B cell (primary cell): ENCODE measurements at regions not wholly inside any gene's neighbourhood (a gene's known extent, or its start where the extent isn't known, plus 50 kb on each side); places are given as distances from the start of the nearest gene placed in this dataset.

Experiments
- ATAC-seq: fragments of 200-7000 bp; cut with Tn5 transposase; one replicate; pipeline ENCODE4 v1.10.0; 2021; ENCODE audit warnings: low read depth, mild to moderate bottlenecking, moderate number of reproducible peaks, moderate library complexity
- CTCF ChIA-PET: fragments of 350-600 bp; sonication (Branson Sonifier 250); formaldehyde crosslinking; loops from one replicate; lab custom pipeline; 2021; ENCODE audit warnings: antibody characterized with exemption, inconsistent platforms; lab: Charles Lee
- POLR2A ChIA-PET: fragments of 350-600 bp; sonication (Branson Sonifier 250); formaldehyde crosslinking; loops from one replicate; lab custom pipeline; 2021; ENCODE audit warnings: antibody characterized with exemption; lab: Charles Lee
- DNase-seq: peaks from one replicate; pipeline ENCODE4 v3.0.0; 2013
- H2AFZ ChIP-seq: 2 replicates; pipeline ENCODE4 v1.6.1; 2012; ENCODE audit warnings: mild to moderate bottlenecking, low read depth, low read length; ENCODE audit not compliant: insufficient read depth, poor library complexity, severe bottlenecking
- H3K27ac ChIP-seq, 2 donors: 1 replicate in 1 of 2; 2 replicates in 1 of 2; pipeline ENCODE4 v1.5.1; 2012 to 2013; ENCODE audit warnings: low read length in 2 of 2, mild to moderate bottlenecking in 2 of 2, moderate library complexity in 1 of 2
- H3K27me3 ChIP-seq, 4 experiments: fragments of 200-600 bp in 1 of 4; sonication (generic) in 1 of 4; replicated peaks in 1 of 4; 1 replicate in 2 of 4; 2 replicates in 2 of 4; pipeline versions ENCODE4 v1.6.1 to v1.7.0; 2013 to 2016; ENCODE audit warnings: low read length in 3 of 4, mild to moderate bottlenecking in 2 of 4, mixed read lengths in 1 of 4, moderate library complexity in 1 of 4; ENCODE audit not compliant: insufficient read depth in 4 of 4, control insufficient read depth in 3 of 4; ENCODE audit errors: control extremely low read depth in 1 of 4
- H3K36me3 ChIP-seq, 2 experiments: replicated peaks in 1 of 2; 1 replicate in 1 of 2; 2 replicates in 1 of 2; pipeline versions ENCODE4 v1.6.1 to v1.7.1; 2013; ENCODE audit warnings: low read length in 1 of 2; ENCODE audit not compliant: insufficient read depth in 2 of 2, control insufficient read depth in 1 of 2; ENCODE audit errors: control extremely low read depth in 1 of 2, extremely low read depth in 1 of 2
- H3K4me1 ChIP-seq, 2 donors: fragments of 200-600 bp in 1 of 2; sonication (generic) in 1 of 2; 1 replicate in 1 of 2; 2 replicates in 1 of 2; pipeline versions ENCODE4 v1.5.1 to v1.6.1; 2013 to 2017; ENCODE audit warnings: low read length in 2 of 2; ENCODE audit not compliant: control insufficient read depth in 2 of 2, insufficient read depth in 2 of 2
- H3K4me2 ChIP-seq: replicated peaks from 2 replicates; pipeline ENCODE3; 2012; ENCODE audit warnings: mild to moderate bottlenecking, low read depth, low read length; ENCODE audit not compliant: poor library complexity, severe bottlenecking
- H3K4me3 ChIP-seq, 5 experiments: fragments of 200-600 bp in 1 of 5; sonication (generic) in 1 of 5; 1 replicate in 3 of 5; 2 replicates in 2 of 5; pipeline versions ENCODE4 v1.5.1 to v1.7.0; 2011 to 2016; ENCODE audit warnings: low read length in 4 of 5, mild to moderate bottlenecking in 4 of 5, low read depth in 2 of 5, control low read depth in 1 of 5, moderate library complexity in 1 of 5; ENCODE audit not compliant: insufficient read depth in 1 of 5; ENCODE audit errors: control extremely low read depth in 1 of 5, extremely low read depth in 1 of 5
- H3K79me2 ChIP-seq: fragments of 200-600 bp; sonication (generic); one replicate; pipeline ENCODE4 v1.6.0; 2016; ENCODE audit warnings: low read length; ENCODE audit not compliant: control insufficient read depth, insufficient read depth
- H3K9ac ChIP-seq: fragments of 200-600 bp; sonication (generic); 2 replicates; pipeline ENCODE4 v1.6.1; 2017; ENCODE audit warnings: mild to moderate bottlenecking, low read length, moderate library complexity
- H3K9me3 ChIP-seq, 3 donors: one replicate each; pipeline versions ENCODE4 v1.6.1 to v1.7.1; 2013; ENCODE audit warnings: low read length in 2 of 3; ENCODE audit not compliant: control insufficient read depth in 2 of 3, insufficient read depth in 1 of 3; ENCODE audit errors: control extremely low read depth in 1 of 3
- H4K20me1 ChIP-seq: 2 replicates; pipeline ENCODE4 v1.6.0; 2012; ENCODE audit warnings: mild to moderate bottlenecking, low read length; ENCODE audit not compliant: insufficient read depth, control insufficient read depth, poor library complexity, severe bottlenecking
- H3K27ac Mint-ChIP-seq: one replicate; pipeline ENCODE4 v1.8.0; 2021; ENCODE audit warnings: mixed read lengths
- H3K27me3 Mint-ChIP-seq: one replicate; pipeline ENCODE4 v1.8.0; 2021; ENCODE audit warnings: mixed read lengths
- H3K4me1 Mint-ChIP-seq: one replicate; pipeline ENCODE4 v1.8.0; 2021; ENCODE audit warnings: mixed read lengths
- H3K4me3 Mint-ChIP-seq: one replicate; pipeline ENCODE4 v1.8.0; 2021; ENCODE audit warnings: mixed read lengths
- H3K9me3 Mint-ChIP-seq: one replicate; pipeline ENCODE4 v1.8.0; 2022; ENCODE audit warnings: mixed read lengths; ENCODE audit not compliant: insufficient read depth
- EZH2 ChIP-seq: IDR thresholded peaks from 2 replicates; pipeline ENCODE4 v1.6.1; 2012; ENCODE audit warnings: borderline replicate concordance, low read depth, mild to moderate bottlenecking, moderate library complexity, low read length; ENCODE audit not compliant: insufficient read depth, poor library complexity, severe bottlenecking
- WGBS: methylation state at CpG from one replicate; pipeline ENCODE4 v1.1.5; 2013; ENCODE audit warnings: missing lambda C conversion rate; ENCODE audit not compliant: insufficient coverage; 5-methylcytosine and 5-hydroxymethylcytosine counted together
- intact Hi-C: fragments of 100-400 bp; cut with micrococcal nuclease; formaldehyde crosslinking; loops from one replicate; pipeline ENCODE4 v1.10.0; 2022
- TF ChIP-seq, protein P1 (sequence below): fragments of 200-600 bp; IDR thresholded peaks from one replicate; pipeline ENCODE4 v1.8.0; 2022; ENCODE audit warnings: antibody characterized with exemption, mild to moderate bottlenecking

DNA sequence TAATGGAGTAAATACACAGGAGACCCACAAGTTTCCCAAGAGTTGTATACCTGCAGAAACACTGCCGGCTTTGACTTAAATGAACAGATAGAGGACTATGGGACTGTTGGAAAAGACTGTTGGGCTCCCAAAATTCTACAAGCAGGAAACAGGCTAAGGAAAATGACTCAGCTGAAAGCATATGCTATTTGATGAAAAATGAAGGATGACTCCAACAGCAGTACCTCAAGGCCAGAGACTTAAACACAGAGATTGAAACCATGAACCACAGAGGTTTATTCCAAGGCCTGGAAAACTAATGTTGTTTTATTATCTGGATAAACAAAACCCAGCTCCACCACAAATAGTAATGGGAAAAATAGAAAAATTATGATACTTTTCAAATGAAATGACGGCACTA is 187.7 kb downstream of the TNFSF18 start:
- CTCF ChIA-PET: no interaction called here
- no peaks in the 10 kb centered on the region for H4K20me1 ChIP-seq
- no peaks in the 10 kb centered on the region for H3K9me3 Mint-ChIP-seq
- H3K4me2 ChIP-seq: no peak overlapping the region
- H3K27ac ChIP-seq: no peak overlapping the region
- POLR2A ChIA-PET: interaction anchor here (0.6 kb wide), 1 partner anchor 45 kb away, joined by 3 read pairs; no protein-coding TSS in a partner anchor
- TF ChIP-seq, protein P1, sequence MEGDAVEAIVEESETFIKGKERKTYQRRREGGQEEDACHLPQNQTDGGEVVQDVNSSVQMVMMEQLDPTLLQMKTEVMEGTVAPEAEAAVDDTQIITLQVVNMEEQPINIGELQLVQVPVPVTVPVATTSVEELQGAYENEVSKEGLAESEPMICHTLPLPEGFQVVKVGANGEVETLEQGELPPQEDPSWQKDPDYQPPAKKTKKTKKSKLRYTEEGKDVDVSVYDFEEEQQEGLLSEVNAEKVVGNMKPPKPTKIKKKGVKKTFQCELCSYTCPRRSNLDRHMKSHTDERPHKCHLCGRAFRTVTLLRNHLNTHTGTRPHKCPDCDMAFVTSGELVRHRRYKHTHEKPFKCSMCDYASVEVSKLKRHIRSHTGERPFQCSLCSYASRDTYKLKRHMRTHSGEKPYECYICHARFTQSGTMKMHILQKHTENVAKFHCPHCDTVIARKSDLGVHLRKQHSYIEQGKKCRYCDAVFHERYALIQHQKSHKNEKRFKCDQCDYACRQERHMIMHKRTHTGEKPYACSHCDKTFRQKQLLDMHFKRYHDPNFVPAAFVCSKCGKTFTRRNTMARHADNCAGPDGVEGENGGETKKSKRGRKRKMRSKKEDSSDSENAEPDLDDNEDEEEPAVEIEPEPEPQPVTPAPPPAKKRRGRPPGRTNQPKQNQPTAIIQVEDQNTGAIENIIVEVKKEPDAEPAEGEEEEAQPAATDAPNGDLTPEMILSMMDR: no peak
- no peak for TF ChIP-seq EZH2
- intact Hi-C loops: no loop called here
- no peaks in the 10 kb centered on the region for H3K4me1 Mint-ChIP-seq
- ATAC-seq (no peak), DNase-seq (no peak)
- H3K4me3 ChIP-seq: no peak overlapping the region
- H3K36me3 ChIP-seq: no peaks in the 10 kb centered on the region
- H3K9ac ChIP-seq: no peak overlapping the region
- H3K4me3 Mint-ChIP-seq: no peak overlapping the region
- no peaks in the 10 kb centered on the region for H3K4me1 ChIP-seq
- no peak overlapping the region for H2AFZ ChIP-seq
- H3K79me2 ChIP-seq: no peaks in the 10 kb centered on the region
- no peaks in the 10 kb centered on the region for H3K27me3 Mint-ChIP-seq
- no peaks in the 10 kb centered on the region for H3K27me3 ChIP-seq
- no peak overlapping the region for H3K27ac Mint-ChIP-seq
- no CpG with 5 or more reads among the region's 2 CpGs for WGBS
- H3K9me3 ChIP-seq: no peaks in the 10 kb centered on the region

DNA sequence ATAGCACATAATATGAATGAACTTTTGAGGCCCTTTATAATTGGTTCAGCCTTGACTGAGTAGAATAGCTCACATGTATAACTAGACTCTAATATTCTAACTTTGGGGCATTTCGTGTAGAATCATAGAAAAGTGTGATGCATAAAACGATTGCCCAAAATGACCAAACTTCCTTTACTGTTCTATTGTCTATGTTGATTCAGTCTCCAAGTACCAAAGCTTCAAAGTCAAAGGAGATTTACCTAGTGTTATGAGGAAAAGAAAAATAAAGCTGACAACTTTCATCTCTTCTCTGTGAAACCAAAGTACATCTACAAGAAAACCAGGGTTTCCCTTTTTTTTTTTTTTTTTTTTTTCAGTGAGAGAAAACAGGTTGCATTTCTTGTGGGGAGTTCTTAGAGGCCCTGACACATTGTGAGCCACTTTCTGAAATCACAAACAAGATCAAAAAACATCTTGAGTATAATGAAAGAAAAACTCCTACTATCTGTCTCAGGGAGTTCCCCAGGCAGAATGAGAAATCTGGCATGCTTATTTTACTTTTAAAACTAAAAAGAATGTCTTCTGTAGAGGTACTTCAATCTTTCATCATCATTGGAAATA is 183.4 kb downstream of the TNFSF18 start:
- Histone ChIP-seq H2AFZ (no peak overlapping the region), H3K4me3 (no peak overlapping the region), H3K9me3 (no peaks in the 10 kb centered on the region), H3K27me3 (no peaks in the 10 kb centered on the region), H3K79me2 (no peaks in the 10 kb centered on the region), H4K20me1 (no peaks in the 10 kb centered on the region), H3K9ac (no peak overlapping the region), H3K36me3 (no peaks in the 10 kb centered on the region), H3K27ac (no peak overlapping the region), H3K4me2 (no peak overlapping the region), H3K4me1 (no peaks in the 10 kb centered on the region)
- no peak for ATAC-seq
- no peak for DNase-seq
- TF ChIP-seq, protein P1: no peak
- no peak for TF ChIP-seq EZH2
- intact Hi-C loops: no loop called here
- Mint-ChIP-seq H3K4me3 (no peak overlapping the region), H3K9me3 (no peaks in the 10 kb centered on the region), H3K27me3 (no peaks in the 10 kb centered on the region), H3K4me1 (peaks cover 3% of the 10 kb centered on the region), H3K27ac (no peak overlapping the region)
- WGBS: no CpG with 5 or more reads among the region's 2 CpGs
- POLR2A ChIA-PET: no interaction called here
- CTCF ChIA-PET: no interaction called here
